Testis (tissue), 2 donors: ENCODE measurements at regions not wholly inside any gene's neighbourhood (a gene's known extent, or its start where the extent isn't known, plus 50 kb on each side); places are given as distances from the start of the nearest gene placed in this dataset.

Experiments
- CTCF ChIP-seq, 3 experiments: fragments of 450-650 bp in 2 of 3; fragments of 200-600 bp in 1 of 3; sonication (generic) in 1 of 3; IDR thresholded peaks; one replicate each; pipeline ENCODE4 v1.5.1; 2016 to 2019; ENCODE audit warnings: antibody characterized with exemption in 3 of 3, mild to moderate bottlenecking in 2 of 3, moderate library complexity in 1 of 3
- POLR2A ChIP-seq: fragments of 450-650 bp; IDR thresholded peaks from one replicate; pipeline ENCODE4 v1.6.1; 2017; ENCODE audit warnings: antibody characterized with exemption, mild to moderate bottlenecking, moderate library complexity

- TF ChIP-seq CTCF (IDR thresholded peaks at IDR 0.05) = no peak
- TF ChIP-seq POLR2A = no peak
These were observed 577.4 kb downstream of the TBL1XR1 start for GRCh38 chr3:176619833-176620232.
